HK-2 (cell line): ENCODE measurements at regions not wholly inside any gene's neighbourhood (a gene's known extent, or its start where the extent isn't known, plus 50 kb on each side); places are given as distances from the start of the nearest gene placed in this dataset.
"Not testable (repeated sequence)": the region's sequence is repeated elsewhere in the genome, so short reads cannot be mapped to it uniquely, and the experiment has no call there.

Experiments used
- DNase-seq: peaks from one replicate; pipeline ENCODE4 v3.0.0-alpha.2; 2018; ENCODE audit not compliant: unreplicated experiment

DNA sequence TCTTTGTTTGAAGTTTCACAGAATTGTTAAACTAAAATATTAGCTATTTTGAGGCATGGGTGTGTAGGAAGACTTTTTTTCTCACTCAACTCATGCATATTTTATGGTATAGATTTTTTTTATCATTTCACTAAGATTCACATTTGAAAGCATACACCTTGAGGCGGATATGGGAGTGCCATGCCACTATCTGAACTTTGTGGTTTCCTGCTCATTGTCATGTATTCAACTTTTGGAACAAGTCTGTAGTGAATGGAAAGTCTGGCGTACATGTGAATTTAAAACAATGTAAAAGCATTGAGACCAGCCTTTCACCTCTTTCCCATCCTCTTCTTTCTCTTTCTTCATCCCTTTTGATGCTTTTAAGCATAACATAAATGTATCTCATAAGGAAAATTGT lies 147.9 kb downstream of the TPBG start:
- no peak for DNase-seq

DNA sequence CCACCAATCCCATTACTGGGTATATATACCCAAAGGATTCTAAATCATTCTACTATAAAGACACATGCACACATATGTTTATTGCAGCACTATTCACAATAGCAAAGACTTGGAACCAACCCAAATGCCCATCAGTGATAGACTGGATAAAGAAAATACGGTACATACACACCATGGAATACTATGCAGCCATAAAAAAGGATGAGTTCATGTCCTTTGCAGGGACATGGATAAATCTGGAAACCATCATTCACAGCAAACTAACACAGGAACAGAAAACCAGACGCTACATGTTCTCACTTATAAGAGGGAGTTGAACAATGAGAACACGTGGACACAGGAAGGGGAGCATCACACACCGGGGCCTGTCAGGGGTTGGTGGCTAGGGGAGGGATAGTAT lies 154.3 kb downstream of the TPBG start:
- not testable (repeated sequence) for DNase-seq

DNA sequence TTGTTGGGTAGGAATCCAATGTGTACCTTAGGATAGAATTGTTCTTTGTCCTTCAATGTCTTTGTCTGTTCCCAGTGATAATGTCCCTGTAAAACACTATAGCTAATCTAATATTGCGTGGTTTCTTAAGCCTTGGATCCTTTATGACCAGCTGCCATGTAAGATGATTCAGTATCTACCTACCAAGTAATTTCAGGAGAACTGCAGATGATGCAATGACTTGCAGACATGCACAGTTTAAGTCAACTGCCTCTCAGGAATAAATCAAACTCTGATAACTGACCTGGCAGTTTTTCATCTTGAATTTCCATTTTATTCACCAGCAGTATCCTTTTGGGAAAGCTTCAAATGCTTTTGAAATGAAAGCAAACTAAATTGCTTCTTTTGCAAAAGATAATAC lies 157.8 kb downstream of the TPBG start:
- no peak for DNase-seq

DNA sequence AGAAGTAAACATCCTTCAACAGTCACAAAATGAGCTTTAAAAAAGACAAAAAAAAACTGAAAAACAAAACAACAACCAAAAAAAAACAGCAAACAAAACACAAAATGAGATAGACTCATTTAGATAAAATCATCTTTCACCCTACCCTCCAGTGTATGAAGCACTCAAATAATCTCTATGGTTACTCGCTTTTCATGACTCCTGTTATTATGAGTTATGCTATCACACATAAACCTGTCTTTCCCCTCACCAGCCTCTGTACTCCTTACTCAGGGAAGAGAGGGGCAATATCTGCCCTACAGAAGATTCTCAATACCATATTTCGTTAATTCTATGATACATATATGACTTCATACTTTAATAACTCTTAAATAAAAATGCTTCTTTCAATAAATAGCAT lies 158.2 kb downstream of the TPBG start:
- no peak for DNase-seq

DNA sequence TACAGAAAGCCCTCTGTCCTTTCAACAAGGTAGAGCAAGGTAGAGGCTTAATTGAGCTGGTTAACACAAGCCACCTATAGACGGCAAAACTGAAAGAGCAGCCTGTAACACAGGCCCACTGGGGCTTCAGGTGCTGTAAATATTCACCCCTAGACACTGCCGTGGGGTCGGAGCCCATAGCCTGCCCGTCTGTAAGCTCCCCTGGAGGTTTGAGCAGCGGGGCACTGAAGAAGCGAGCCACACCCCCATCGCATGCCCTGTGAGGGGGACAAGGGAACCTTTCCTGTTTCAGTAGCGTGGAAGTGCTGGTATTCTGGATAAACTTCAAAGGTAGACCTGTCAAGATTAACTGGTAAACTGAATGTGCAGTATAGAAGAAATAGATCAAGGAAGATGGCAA lies 160.4 kb downstream of the TPBG start:
- no peak for DNase-seq

DNA sequence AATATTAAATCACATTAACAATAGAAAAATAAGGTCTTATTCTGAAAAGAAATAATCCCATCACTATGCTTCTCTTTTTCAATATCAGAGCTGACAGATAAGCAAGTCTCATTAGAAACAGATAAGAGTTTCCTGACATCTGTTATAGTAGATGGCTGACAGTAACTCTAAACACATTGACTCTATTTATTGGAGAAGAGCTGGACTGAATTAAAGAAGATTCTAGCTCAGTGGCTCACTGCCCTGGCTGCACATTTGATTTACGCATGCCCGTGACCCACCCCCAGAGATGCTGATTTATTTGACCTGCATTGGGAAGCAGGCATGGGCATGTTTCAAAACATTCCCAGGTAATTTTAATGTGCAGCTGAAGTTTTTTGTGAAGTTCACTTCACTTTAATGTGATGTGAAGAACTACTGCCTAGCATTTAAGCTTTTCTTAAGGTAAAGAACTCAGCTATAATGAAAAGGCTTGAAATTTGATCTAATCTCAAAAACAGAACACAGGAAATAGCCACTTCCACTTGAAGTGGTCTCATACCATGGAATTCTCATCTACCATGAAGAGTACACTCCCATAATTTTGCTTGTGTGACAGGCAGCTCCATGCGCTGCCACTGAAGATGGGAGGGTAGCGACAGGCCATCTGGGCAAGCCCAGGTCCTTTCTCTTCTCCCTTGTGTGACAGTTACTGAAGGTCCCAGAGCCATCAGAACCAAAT lies 162.3 kb downstream of the TPBG start:
- DNase-seq: no peak

DNA sequence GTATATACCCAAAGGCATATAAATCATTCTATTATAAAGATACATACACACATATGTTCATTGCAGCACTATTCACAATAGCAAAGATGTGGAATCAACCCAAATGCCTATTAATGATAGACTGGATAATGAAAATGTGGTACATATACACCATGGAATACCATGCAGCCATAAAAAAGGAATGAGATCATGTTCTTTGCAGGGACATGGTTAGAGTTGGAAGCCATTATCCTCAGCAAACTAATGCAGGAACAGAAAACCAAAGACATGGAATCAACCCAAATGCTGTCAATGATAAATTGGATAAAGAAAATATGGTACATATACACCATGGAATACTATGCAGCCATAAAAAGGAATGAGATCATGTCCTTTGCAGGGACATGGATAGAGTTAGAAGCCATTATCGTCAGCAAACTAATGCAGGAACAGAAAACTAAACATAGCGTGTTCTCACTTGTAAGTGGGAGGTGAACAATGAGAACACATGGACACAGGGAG lies 166.4 kb downstream of the TPBG start:
- DNase-seq: not testable (repeated sequence)

DNA sequence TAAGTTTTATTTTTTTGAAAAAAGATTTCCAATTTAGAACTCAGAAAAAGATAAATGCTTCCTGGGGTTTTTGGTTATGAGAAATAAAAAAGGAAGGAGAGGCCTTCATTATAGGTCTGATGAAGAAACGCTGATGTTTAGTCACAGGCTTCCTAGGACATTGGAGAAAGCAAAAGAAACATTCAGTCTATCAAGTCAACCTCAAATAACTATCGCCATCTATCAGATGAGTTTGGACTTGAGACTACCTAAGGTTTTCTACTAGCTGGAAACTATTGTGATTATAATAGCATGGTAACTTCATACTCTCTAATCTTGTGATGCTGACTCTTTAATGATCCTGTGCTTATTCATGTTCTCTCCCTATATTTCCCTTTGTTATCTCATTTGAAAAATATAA lies 171.3 kb downstream of the TPBG start:
- DNase-seq: no peak

DNA sequence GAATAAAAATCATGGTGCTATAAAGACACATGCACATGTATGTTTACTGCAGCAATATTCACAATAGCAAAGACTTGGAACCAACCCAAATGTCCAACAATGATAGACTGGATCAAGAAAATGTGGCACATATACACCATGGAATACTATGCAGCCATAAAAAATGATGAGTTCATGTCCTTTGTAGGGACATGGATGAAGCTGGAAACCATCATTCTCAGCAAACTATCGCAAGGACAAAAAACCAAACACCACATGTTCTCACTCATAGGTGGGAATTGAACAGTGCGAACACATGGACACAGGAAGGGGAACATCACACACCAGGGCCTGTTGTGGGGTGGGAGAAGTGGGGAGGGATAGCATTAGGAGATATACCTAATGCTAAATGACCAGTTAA lies 185.9 kb downstream of the TPBG start:
- DNase-seq: not testable (repeated sequence)

DNA sequence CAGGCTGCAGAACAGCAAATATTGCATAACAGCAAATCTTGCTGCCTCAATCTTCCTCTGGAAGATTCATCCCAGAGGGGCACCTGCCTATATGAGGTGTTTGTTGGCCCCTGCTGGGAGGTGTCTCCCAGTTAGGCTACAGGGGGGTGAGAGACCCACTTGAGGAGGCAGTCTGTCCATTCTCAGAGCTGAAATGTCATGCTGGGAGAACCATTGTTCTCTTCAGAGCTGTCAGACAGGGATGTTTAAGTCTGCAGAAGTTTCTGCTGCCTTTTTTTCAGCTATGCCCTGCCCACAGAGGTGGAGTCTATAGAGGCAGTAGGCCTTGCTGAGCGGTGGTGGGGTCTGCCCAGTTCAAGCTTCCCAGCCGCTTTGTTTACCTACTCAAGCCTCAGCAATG lies 187.7 kb downstream of the TPBG start:
- DNase-seq: not testable (repeated sequence)

DNA sequence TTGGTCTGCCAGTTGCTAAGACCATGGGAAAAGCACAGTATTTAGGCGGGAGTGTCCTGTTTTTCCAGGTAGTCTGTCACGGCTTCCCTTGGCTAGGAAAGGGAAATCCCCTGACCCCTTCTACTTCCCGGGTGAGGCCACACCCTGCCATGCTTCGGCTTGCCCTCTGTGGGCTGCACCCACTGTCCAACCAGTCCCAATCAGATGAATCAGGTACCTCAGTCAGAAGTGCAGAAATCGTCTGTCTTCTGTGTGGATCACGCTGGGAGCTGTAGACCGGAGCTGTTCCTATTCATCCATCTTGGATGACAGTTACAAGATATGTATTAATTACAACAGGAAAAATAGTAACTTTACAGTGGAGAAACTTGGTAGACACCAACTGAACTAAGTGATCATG lies 188.2 kb downstream of the TPBG start:
- no peak for DNase-seq

DNA sequence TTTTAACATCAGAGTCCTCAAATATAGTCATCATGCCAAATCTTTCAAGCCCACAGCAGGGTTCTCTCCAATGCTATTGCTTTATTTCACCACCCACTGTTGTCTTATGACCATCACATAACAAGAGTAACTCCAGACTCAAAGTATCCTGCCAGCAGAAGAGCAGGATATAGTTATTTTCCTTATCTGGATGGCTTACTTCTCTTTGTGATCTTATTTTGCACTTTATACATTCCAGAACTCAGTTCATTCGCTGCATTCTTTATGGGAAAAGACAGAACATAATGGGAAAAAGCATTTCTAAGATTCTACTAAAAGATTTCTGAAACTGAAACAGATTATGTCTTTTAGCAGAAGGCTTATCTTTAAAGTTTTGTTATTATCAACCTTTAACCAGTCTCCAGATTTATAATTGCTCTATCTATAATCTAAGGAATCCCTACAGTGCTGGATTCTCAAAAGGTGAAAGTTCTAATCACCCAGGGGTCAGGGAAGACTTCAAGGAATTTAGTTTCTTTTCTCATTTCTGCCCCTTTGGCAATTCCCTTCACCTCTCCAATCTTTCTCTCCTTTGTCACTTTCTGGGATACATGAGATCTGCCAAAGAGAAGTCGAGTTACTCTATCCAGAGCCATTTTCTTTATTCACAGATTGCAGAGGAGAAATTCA lies 190.4 kb downstream of the TPBG start:
- no peak for DNase-seq

DNA sequence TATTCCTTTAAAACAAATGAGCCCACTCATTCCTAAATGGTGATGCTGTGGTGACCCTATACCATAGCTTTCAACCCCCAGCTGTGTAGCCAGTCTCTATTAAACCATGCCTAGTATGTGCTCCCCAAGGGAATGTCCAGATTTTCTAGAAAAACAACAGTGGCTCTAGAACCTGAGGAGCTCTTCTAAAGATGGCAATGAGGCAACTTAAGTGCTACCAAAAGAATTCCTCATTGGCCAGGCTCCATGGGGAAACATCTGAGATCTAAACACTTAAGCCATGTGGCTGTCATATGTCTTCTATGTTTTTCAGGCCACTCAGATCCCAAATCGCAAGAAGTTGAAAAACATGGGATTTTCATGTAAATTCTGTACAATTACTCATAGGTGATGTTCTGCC lies 191.0 kb downstream of the TPBG start:
- no peak for DNase-seq

DNA sequence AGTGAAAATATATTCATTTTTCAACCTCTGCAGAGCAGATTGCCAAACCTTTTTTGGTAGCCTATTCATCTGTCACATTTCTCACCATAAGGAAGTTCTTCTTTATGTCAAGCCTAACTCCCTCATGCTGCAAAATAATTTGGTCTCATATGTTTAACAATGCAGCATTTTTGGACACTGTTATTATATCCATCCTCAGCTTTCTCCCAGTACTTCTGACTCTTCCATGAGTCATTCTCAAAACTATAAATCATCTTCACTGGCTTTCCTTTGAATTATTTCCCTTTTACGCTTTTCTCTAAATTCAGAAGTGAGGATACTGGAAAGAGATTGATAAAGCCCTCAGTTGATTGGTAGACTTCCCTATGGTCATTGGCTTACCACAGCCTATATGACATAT lies 192.2 kb downstream of the TPBG start:
- DNase-seq: no peak

DNA sequence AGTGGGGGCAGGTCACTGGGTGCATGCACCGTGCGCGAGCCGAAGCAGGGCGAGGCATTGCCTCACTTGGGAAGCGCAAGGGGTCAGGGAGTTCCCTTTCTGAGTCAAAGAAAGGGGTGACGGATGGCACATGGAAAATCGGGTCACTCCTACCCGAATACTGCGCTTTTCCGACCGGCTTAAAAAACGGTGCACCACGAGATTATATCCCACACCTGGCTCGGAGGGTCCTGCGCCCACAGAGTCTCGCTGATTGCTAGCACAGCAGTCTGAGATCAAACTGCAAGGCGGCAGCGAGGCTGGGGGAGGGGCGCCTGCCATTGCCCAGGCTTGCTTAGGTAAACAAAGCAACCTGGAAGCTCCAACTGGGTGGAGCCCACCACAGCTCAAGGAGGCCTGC lies 194.9 kb downstream of the TPBG start:
- DNase-seq: not testable (repeated sequence)

DNA sequence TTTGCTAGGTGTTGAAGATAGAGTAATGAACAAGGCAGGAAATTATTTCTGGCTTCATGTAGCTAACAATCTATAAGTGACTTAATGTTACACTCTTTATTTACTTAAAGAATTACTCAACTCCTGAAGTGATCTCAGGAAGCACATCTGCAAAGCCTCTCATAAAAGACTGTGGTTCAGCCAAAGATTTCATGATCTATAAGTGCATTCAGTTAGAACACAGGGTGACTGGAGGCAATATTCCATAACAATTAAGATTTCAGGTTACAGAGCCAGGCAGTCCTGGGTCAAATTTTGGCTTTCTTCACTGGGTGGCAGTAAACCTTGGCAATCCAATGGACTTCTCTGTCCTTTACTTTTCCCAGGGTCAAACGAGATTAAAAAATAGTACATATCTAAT lies 204.0 kb downstream of the TPBG start:
- DNase-seq: no peak

DNA sequence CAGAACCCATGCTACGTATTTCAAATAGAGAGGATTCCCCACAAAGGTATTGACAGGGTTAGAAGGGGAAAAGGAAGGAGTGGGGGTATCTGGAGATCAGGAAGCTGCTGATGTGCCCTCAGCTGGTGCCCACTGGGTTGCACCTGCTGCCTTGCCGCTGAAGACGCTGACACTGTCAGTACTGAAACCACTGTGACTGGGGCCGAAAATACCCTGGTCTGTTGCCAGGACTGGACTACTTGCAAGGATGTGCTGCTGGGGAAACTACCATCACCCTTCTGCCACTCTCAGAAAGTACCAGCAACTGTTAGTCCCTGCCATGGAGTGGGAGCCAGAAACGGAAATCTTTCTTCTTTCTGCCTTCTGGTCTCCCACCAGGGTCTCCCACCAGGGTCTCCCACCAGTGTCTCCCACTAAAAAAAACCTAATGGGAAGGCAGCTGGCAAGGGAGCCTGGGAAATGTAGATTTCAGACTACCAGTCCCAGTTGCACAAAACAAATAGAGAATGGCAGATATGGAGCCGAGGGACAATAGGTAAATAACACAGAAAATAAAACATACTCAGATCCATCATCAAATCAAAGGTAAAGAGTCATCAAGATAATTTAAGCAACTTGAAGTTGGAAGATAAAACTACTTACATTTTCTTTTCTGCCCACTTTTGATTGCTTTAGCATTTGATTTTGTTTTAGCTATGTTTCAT lies 204.8 kb downstream of the TPBG start:
- DNase-seq: no peak

DNA sequence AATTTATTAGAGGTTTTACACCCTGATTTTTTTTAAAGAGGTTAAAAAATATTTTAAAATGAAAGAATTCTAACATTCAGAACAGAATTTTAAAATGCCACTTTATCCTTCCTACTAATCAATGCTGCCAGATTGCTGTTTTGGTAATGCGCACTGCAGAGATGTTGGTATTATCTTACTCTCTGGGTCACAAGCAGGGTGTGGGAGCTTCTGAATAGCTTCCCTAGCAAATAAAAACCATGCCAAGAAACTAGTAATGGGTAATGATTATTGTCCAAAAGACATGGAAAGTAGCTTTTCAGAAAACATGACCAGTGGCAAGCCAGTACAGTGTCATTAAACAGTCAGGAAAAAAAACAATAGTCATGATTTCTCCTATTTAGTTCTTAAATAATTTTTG lies 205.4 kb downstream of the TPBG start:
- no peak for DNase-seq

DNA sequence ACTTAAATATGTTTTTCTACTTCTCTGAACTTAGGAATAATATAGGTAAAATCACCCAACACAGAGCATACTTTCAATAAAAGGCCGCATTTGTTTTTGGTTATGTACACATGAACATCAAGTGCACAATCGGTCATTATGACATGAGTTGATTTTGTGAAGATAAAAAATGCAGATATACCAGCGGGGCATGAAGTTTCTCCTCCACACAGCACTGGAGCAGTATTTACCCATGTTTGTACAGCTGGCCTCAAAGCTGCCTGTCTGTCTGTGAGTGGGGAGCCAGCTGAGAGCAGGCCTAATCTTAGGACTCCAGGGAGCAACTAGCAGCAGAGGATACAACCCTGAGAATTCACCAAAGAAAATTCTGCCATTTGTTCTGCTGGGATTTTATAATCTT lies 206.5 kb downstream of the TPBG start:
- DNase-seq: no peak

DNA sequence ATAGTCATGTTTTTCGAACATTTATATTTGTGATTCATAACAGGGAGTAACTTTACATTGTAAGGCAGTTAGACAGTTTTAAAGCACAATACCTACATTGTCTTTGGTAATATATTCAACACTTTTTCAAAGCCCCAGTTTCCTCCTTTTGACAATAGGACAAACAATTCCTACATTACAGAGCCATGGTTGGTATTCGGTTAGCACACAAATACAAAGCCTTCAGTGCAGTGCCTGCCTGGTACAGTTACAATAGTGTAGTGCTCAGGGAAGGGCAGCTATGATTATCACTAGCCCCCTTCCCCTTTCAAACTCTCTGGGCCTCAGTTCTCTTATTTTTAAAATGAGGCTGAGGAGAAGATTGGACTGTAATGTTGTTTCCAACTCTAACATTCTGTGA lies 207.8 kb downstream of the TPBG start:
- no peak for DNase-seq

DNA sequence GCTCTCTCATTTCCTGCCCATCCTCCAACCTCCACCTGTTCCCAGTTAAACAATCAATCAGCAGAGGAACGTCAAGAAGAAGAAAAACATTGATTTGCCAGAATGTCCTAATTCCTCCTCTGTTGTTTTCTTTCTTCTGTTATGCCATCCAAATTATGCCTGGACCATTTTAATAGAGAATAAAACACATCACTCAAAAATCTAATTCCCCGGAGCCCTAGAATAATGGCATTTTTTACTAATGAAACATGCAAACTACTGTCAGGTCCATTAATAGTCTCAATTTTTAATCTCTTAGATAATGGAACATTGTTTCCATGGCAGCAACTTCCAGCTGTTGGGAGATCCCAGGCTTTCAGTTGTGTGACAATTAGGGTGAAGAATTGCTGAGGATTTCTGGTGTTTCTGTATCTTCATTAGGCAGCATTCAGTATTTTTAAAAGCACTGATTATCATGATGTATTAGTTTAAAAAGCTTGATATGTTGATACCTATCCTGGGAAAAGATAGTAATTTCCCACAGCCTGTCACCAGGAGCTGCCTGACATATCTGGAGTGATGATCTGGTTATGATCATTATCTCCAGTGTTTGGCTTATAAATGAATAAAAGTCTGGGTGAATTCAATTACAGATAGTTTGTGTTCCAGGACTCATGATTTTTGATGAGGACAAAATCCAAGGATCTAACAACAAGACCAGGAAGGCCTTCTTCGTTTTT lies 209.8 kb downstream of the TPBG start:
- no peak for DNase-seq

DNA sequence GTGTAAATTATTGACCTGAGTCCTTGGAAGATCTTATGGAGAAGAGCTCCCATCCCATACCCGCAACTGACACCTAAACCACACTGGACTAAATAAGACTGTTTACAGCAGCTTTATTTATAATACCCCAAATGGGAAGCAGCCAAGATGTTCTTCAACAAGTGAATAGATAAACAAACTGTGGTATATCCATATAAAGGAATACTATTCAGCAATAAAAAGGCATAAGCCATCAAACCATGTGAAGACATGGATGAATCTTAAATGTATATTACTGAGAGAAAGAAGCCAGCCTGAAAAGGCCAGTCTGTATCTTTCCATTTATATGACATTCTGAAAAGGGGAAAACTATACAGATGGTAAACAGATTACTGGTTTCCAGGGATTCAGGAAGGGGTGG lies 212.7 kb downstream of the TPBG start:
- DNase-seq: no peak
